Right lobe of liver (tissue), 4 donors: ENCODE measurements at regions not wholly inside any gene's neighbourhood (a gene's known extent, or its start where the extent isn't known, plus 50 kb on each side); places are given as distances from the start of the nearest gene placed in this dataset.

Experiments
- POLR2A ChIP-seq: fragments of 450-650 bp; IDR thresholded peaks from one replicate; pipeline ENCODE4 v1.6.1; 2017; ENCODE audit warnings: antibody characterized with exemption, mild to moderate bottlenecking
- TF ChIP-seq, protein P1 (sequence below), 4 donors: fragments of 200-600 bp in 3 of 4; fragments of 450-650 bp in 1 of 4; IDR thresholded peaks; one replicate each; pipeline versions ENCODE4 v1.5.1 to v1.8.0; 2016 to 2022; ENCODE audit warnings: antibody characterized with exemption in 4 of 4, mild to moderate bottlenecking in 2 of 4
- donor health status: DM: no; HTN: no; CAD: no.
- donor health status: DM: no; HTN: no; CAD: no.
- donor health status: DM: no; HTN: yes; CAD: no.

DNA sequence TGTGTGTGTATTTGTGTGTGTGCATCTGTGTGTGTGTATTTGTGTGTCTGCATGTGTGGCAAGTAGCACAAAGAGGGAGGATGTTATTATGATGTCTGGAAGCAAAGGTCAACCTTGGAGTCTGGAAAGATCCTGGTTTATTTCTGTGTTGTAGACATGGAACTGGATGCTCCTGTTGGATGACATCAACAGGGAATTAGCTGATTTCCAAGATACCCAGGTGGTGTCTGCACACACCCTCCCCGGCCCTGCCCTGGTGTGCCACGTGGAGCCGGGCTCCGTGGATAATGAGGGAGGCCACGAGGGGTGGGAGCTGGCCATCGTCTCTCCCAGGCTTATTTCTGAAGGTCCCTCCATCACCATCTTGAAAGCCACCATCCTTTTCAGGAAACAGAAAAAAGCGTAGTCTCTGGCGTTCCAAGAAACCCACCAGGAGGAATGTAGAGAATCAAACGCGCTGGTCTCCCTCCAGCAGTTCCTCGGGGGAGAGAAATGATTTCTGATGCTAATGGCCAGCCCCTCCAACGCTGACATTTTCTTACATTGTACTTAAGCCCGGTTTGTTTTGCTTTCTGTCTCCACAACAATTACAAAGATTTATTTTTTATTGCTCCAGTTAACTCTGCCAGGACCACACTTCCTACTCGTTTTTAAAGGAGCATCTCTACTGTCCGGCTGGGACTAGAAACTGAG is 93.3 kb downstream of the FOXL1 start:
- TF ChIP-seq, protein P1, sequence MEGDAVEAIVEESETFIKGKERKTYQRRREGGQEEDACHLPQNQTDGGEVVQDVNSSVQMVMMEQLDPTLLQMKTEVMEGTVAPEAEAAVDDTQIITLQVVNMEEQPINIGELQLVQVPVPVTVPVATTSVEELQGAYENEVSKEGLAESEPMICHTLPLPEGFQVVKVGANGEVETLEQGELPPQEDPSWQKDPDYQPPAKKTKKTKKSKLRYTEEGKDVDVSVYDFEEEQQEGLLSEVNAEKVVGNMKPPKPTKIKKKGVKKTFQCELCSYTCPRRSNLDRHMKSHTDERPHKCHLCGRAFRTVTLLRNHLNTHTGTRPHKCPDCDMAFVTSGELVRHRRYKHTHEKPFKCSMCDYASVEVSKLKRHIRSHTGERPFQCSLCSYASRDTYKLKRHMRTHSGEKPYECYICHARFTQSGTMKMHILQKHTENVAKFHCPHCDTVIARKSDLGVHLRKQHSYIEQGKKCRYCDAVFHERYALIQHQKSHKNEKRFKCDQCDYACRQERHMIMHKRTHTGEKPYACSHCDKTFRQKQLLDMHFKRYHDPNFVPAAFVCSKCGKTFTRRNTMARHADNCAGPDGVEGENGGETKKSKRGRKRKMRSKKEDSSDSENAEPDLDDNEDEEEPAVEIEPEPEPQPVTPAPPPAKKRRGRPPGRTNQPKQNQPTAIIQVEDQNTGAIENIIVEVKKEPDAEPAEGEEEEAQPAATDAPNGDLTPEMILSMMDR (IDR thresholded peaks at IDR 0.05): no peak
- TF ChIP-seq POLR2A: no peak
